HG02938 (cell line): ENCODE measurements at regions not wholly inside any gene's neighbourhood (a gene's known extent, or its start where the extent isn't known, plus 50 kb on each side); places are given as distances from the start of the nearest gene placed in this dataset.

Experiments
- ATAC-seq: cut with Tn5 transposase; IDR thresholded peaks from one replicate; pipeline ENCODE4 v1.9.1; 2021; ENCODE audit warnings: mild to moderate bottlenecking, moderate library complexity; ENCODE audit not compliant: unreplicated experiment

GRCh38 chr20:57869951-57870315 is 160.1 kb upstream of the PMEPA1 start:
- no peak for ATAC-seq

GRCh38 chr20:57869291-57869950 is 159.6 kb upstream of the PMEPA1 start:
- ATAC-seq: no peak

- ATAC-seq: no peak
Measured at GRCh38 chr20:57868310-57868709, 158.5 kb upstream of the PMEPA1 start.

GRCh38 chr20:57867807-57868206 is 158.0 kb upstream of the PMEPA1 start:
- no peak for ATAC-seq

- ATAC-seq: no peak
Measured at GRCh38 chr20:57867181-57867803, 157.5 kb upstream of the PMEPA1 start.

- ATAC-seq: no peak
Measured at GRCh38 chr20:57866250-57867106, 156.7 kb upstream of the PMEPA1 start.

GRCh38 chr20:57865266-57865665 is 155.5 kb upstream of the PMEPA1 start:
- no peak for ATAC-seq

- no peak for ATAC-seq
Measured at GRCh38 chr20:57860576-57860975, 150.8 kb upstream of the PMEPA1 start.

- no peak for ATAC-seq
Measured at GRCh38 chr20:57857969-57858368, 148.2 kb upstream of the PMEPA1 start.

GRCh38 chr20:57857118-57857517 is 147.3 kb upstream of the PMEPA1 start:
- ATAC-seq: no peak

GRCh38 chr20:57856658-57857057 is 146.8 kb upstream of the PMEPA1 start:
- no peak for ATAC-seq

- ATAC-seq: no peak
Measured at GRCh38 chr20:57851796-57852195, 142.0 kb upstream of the PMEPA1 start.

- ATAC-seq: no peak
Measured at GRCh38 chr20:57851025-57851682, 141.3 kb upstream of the PMEPA1 start.

- ATAC-seq: no peak
Measured at GRCh38 chr20:57849521-57850215, 139.9 kb upstream of the PMEPA1 start.

GRCh38 chr20:57849121-57849520 is 139.3 kb upstream of the PMEPA1 start:
- no peak for ATAC-seq

- ATAC-seq: no peak
Measured at GRCh38 chr20:57848282-57848681, 138.5 kb upstream of the PMEPA1 start.

- no peak for ATAC-seq
Measured at GRCh38 chr20:57847104-57847503, 137.3 kb upstream of the PMEPA1 start.

- ATAC-seq: no peak
Measured at GRCh38 chr20:57844626-57845596, 135.1 kb upstream of the PMEPA1 start.

GRCh38 chr20:57843941-57844625 is 134.3 kb upstream of the PMEPA1 start:
- ATAC-seq: no peak
